Fibroblast of gingiva (primary cell): ENCODE measurements at regions not wholly inside any gene's neighbourhood (a gene's known extent, or its start where the extent isn't known, plus 50 kb on each side); places are given as distances from the start of the nearest gene placed in this dataset.

ENCODE experiments used
- DNase-seq: peaks from one replicate; pipeline ENCODE4 v3.0.0-alpha.2; 2011; ENCODE audit warnings: low read depth

DNA sequence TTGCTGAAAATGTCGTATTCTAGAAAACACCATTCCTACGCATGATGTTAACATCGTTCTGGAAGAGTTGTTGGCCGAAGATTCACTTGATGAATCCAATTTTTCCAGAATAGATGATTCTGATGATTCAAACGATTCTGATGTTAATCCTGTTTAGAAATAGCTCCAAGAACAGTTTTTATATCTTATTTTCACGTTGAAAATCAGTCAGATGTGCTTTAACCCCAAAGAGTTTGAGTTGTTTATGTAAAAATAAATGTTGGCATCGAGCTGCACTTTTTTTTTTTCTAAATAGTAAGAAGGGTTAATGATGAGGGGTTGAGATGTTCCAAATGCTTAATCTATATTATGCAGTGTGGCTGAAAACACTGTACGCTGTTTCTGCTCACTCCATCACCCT lies 99.9 kb upstream of the LINC00305 start:
- no peak for DNase-seq

DNA sequence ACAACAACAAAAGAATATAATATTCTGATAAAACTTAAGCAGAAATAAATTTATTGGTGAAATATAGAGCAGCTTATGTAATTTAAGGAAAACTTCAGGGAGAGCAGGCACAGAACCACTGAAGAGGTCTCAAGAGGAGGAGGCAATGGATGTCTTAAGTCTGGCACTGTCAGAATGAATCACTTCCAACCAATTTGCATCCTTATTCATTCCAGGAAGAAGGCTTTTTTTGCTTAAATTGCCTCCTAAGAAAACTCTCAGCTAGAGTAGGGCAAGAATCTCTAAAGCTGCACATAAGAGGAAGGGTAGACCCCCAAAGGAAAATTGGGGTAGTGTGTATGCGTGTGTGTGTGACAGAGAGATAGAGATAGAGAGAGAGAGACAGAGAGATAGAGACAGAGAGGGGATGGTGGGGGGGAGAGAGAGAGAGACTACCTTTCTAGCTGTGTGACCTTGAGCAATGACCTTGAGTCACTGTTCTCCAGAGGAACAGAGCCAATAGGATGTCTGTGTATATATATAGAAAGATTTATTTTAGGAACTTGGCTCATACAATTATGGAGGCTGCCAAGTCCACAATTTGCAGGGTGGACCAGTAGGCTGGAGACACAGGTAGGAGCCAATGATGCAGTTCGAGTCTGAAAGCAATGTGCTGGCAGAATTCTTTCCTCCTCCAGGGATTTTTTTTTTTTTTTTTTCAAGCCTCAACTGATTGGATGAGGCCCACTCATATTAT lies 96.4 kb upstream of the LINC00305 start:
- DNase-seq: no peak

DNA sequence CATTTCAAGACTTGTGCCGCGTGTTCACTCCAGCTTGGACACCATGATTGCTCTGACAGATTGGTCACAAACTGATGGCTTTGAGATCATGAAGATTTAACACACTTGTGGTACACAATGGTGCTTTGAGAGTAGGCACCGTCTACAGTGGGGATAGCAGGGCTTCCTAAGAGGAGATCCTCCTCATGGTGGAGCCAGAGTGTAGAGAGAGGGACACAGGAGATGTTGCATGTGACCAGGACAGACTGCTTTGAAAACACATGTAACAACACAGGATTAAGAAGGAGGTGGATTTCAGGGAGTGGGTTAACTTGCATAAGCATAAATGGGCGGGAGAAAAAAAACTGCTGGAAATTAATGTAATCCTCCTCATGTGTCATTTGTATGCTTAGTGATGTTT lies 95.7 kb upstream of the LINC00305 start:
- DNase-seq: no peak

DNA sequence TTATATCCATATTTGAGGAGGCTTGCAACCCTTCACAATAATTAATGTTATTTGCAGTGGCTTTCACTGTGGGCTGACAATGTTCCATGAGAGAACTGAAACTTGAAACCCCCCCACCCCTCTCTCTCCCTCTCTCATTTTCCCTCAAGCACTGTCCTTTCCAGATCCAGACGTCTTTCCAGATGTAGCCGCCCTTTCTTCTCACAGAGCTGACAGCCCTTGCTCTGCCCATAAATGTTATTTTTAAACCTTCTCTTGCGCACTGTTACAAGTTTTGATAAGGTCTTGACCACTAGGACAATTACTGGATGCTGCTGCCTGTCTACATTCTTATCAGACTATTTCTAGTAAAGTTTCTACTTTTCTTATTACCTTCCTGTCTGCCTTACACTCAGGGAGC lies 91.4 kb upstream of the LINC00305 start:
- DNase-seq: no peak

- DNase-seq: no peak
Measured at GRCh38 chr18:64238076-64238475, 89.2 kb upstream of the LINC00305 start.

DNA sequence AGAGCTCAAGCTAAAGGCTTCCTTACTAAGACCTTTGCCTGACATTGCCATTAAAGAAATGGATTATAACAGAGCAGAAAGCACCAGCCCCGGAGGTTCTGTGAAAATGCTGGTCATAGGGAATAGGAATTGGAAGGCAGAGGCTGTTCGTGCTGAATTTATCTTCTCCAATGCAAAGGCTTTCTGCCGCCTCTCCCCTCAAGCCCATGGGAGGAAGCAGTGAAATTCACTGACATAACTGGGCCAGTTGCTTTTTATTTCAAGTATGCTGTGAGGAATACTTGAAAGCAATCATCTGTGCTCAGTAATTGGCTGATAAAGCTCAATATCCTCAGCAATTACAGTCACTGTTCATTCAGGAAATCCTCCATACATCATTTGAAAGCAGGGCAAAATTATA lies 85.4 kb upstream of the LINC00305 start:
- DNase-seq: no peak

DNA sequence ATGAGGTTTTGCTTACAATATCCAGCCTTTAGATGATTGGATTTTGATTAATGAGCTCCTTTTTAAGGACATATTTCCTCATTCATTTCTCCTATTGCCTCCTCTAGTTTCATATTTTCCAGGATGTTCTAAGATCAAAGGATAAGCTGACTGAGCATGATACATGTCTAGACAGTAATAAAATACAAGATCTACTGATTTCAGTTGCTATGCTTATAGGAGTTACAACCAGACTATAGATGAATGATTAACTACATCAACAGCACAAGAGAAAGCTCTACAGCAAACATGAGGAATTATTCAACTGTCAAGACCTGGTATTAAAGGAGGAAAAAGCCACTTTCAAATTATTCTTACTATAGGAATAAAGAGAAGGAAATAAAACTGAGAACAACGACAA lies 85.0 kb upstream of the LINC00305 start:
- DNase-seq: no peak

GRCh38 chr18:64220941-64221340 lies 72.1 kb upstream of the LINC00305 start:
- DNase-seq: no peak

DNA sequence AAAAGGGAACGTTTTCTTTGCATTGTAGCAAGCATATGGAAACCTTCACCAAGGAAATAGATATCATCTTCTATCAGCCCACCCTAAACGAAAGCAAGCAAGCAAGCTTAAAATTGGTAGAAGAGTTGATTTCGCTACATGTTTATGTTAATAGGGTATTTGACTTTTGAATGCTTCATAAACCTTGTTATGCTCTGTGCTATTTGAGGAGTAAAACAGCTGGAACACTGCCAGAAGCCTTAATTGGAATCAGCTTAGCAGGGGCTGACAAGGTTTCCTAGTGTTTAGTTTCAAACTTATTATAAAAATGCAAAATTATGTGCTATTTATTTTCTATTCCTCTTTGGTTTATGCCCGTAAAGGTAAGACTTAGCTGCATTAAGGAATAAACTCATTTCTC lies 70.6 kb upstream of the LINC00305 start:
- DNase-seq: no peak

GRCh38 chr18:64210401-64210949 lies 61.6 kb upstream of the LINC00305 start:
- no peak for DNase-seq

DNA sequence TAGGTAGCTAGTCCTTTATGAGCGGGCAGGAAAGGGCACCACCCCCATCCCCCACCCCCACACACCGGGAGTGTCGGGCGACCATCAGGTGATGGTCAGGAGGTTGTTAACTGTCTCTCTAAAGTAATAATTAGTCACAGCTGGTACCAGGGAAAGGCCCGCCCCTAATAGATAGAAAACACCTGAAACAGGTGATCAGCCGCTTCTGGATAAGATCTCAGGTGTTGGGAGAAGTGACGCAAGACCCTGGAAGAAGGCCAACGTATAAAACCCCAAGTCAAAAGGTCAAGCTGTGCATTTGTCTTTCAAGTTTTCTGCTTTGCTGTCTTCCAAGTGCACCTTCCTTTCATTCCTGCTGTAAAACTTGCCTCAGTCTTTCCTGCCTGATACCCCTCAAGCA lies 59.6 kb upstream of the LINC00305 start:
- DNase-seq: no peak

- DNase-seq: no peak
Measured at GRCh38 chr18:64207820-64208219, 58.9 kb upstream of the LINC00305 start.

DNA sequence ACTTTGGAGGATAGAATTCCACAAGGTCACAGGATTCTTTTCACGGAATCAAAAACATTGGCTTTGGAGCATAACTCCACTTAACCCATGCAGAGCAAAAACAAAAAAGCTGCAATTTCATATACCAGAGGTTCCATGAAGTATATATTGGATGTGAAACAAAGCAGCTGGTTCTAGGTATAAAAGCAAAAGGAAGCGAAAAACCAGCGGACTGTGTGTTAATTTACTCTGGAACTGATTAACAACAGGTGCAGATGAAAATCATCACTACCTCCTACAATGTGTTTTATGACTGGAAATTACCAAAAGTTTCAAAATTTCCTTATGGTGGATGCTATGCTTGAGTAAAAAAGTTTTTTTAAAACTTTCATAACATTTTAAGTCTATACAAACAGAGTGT lies 54.4 kb upstream of the LINC00305 start:
- no peak for DNase-seq

DNA sequence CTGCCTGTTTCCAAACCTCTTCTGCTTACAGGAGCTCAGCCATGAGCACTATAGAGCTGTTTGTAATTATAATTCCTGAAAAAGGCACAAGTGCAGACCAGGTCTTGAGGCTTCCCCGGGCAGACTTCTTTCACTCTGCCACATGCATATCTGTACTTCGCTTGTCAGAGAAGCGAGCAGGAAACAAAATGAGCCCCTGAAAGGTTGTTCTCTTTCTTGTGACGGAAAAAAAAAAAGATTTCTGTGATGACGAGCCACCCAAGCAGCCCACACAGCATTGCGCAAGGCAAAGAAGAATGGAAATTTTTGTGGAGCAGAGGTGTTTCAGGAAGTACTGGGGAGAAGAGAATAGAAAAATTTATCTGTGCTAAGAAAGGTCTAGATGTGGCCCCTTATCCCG lies 54.0 kb upstream of the LINC00305 start:
- no peak for DNase-seq

DNA sequence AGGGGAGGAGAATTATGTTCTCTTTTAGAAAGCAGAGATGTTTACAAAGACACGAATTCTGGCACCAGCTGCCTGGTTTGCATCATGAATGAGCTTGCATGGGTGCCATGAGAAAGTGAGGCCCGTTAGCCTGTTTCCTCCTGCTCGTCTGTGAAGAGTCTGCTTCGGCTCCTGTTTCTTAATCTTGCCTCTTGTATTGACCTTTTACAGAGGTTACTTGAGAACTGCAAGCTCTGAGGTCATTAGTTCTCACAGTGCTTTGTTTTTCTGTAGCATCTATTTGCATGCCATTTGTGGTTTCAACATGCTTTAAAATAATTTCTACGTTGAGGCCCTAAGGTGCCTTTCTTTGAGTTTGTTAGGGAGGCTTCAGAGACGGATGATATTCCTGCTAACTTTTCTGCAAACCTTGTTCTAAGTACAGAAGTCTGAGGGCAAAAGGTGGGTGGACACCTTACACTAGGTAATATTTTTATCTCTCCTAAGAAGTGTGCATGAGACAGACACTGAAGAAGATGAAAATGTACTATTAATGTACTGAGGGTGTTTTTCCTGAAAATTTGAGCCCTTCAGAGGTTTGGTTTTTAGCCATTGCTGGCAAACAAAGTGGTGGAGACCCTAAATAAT lies 53.4 kb upstream of the LINC00305 start:
- DNase-seq: no peak

GRCh38 chr18:64201781-64202180 lies 52.9 kb upstream of the LINC00305 start:
- no peak for DNase-seq

DNA sequence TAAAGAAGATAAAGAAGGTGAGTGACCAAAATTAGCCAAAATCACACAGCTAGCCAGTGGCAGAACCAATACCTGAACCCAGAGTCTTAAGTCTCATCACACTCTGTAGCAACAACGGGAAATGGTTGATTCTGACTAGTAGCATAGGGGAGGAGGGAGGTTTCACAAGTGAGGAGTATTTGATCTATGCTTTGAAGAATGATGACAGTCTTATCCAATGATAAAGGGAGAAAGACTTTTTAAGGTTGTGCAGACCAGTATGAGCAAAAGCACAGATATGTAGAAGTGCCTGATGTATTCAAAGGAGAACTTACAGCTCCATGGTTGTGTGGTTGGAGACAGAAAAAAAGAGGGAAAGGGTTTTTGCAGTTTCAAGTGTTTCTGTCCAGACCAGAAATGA lies 50.7 kb upstream of the LINC00305 start:
- no peak for DNase-seq
